Stomach (tissue), 8 donors: ENCODE measurements at regions not wholly inside any gene's neighbourhood (a gene's known extent, or its start where the extent isn't known, plus 50 kb on each side); places are given as distances from the start of the nearest gene placed in this dataset.

Source experiments
- DNase-seq, 2 donors: peaks; one replicate each; pipeline versions ENCODE4 v3.0.0 to v3.0.0-alpha.2; 2013 to 2019
- H3K27ac ChIP-seq, 5 donors: fragments of 200-600 bp in 4 of 5; sonication (generic) in 4 of 5; one replicate each; pipeline ENCODE4 v1.5.1; 2013 to 2019; ENCODE audit warnings: mild to moderate bottlenecking in 1 of 5, moderate library complexity in 1 of 5
- H3K27me3 ChIP-seq, 3 donors: fragments of 200-600 bp; sonication (generic); one replicate each; pipeline ENCODE4 v1.5.1; 2017 to 2019; ENCODE audit warnings: mixed run types in 1 of 3
- H3K36me3 ChIP-seq, 4 donors: fragments of 200-600 bp; sonication (generic); 1 replicate in 3 of 4; 2 replicates in 1 of 4; pipeline ENCODE4 v1.5.1; 2016 to 2019
- H3K4me1 ChIP-seq, 4 donors: fragments of 200-600 bp; sonication (generic); one replicate each; pipeline ENCODE4 v1.5.1; 2016 to 2019
- H3K4me3 ChIP-seq, 4 donors: fragments of 200-600 bp; sonication (generic) in 3 of 4; one replicate each; pipeline ENCODE4 v1.5.1; 2016 to 2019; ENCODE audit warnings: mild to moderate bottlenecking in 1 of 4
- H3K9me3 ChIP-seq, 4 donors: fragments of 200-600 bp; sonication (generic); one replicate each; pipeline ENCODE4 v1.5.1; 2016 to 2019
- EP300 ChIP-seq: sonication (generic); formaldehyde crosslinking; IDR thresholded peaks from one replicate; pipeline ENCODE4 v1.6.1; 2017; ENCODE audit warnings: antibody characterized with exemption
- POLR2A ChIP-seq, 4 donors: fragments of 450-650 bp; IDR thresholded peaks; one replicate each; pipeline ENCODE4 v1.6.1; 2016; ENCODE audit warnings: antibody characterized with exemption in 4 of 4, control low read depth in 2 of 4, mild to moderate bottlenecking in 1 of 4, moderate library complexity in 1 of 4
- POLR2AphosphoS5 ChIP-seq, 3 donors: sonication (generic); formaldehyde crosslinking; IDR thresholded peaks; one replicate each; pipeline ENCODE4 v1.6.1; 2016; ENCODE audit warnings: antibody characterized with exemption in 3 of 3
- WGBS, 5 donors: extraction: QIAGEN DNeasy Blood & Tissue Kit in 3 of 5; methylation state at CpG; one replicate each; pipeline versions ENCODE4 v1.1.5 to v1.1.7; 2013 to 2018; 5-methylcytosine and 5-hydroxymethylcytosine counted together
- intact Hi-C: fragments of 100-400 bp; cut with DNase I; formaldehyde crosslinking; loops from one replicate; pipeline ENCODE4 v1.15.1; 2023; ENCODE audit warnings: low total_unique reads
- TF ChIP-seq, protein P1 (sequence below), 7 experiments: fragments of 450-650 bp in 4 of 7; fragments of 200-600 bp in 3 of 7; sonication (generic) in 3 of 7; IDR thresholded peaks; one replicate each; pipeline ENCODE4 v1.5.1; 2016 to 2019; ENCODE audit warnings: antibody characterized with exemption in 7 of 7, control low read depth in 2 of 7, mild to moderate bottlenecking in 1 of 7
- donor health status: healthy with polysubstance abuse.
- donor health status: Bipolar disorder and iron deficiency.
- donor health status: healthy.

DNA sequence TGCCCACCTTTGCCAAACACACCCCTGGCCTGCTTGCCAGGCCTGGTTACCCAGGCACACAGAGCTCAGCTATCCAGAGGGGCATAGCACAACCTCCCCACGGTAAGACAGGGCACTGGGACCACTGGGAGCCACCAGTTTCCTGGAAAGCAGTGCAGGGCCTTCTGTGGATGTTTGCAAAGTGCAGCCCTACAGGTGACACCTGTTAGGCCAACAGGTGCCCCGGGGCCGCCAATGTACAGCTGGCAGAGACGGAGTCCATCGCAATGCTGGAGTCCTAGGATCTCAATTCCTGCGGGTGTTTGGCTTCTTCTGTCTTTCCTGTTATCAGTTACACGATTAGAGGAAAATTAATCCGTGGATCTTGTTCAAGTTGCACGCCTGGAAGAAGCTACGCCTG, 94.9 kb downstream of the NPTX2 start:
- Histone ChIP-seq H3K4me1 (no peaks in the 10 kb centered on the region), H3K27me3 (peaks cover 0 to 8% (median 0%) of the 10 kb centered on the region in 3 donors), H3K4me3 (no peak overlapping the region), H3K27ac (no peak overlapping the region), H3K9me3 (no peaks in the 10 kb centered on the region), H3K36me3 (no peaks in the 10 kb centered on the region)
- 82 to 93% (median 87%) methylated on average over 7 to 10 of the region's 10 CpGs for WGBS, 5 donors
- no peak for DNase-seq
- intact Hi-C loops: no loop called here
- TF ChIP-seq EP300 (no peak), POLR2A (IDR thresholded peaks at IDR 0.05) (no peak), POLR2AphosphoS5 (IDR thresholded peaks at IDR 0.05) (no peak)
- TF ChIP-seq, protein P1, sequence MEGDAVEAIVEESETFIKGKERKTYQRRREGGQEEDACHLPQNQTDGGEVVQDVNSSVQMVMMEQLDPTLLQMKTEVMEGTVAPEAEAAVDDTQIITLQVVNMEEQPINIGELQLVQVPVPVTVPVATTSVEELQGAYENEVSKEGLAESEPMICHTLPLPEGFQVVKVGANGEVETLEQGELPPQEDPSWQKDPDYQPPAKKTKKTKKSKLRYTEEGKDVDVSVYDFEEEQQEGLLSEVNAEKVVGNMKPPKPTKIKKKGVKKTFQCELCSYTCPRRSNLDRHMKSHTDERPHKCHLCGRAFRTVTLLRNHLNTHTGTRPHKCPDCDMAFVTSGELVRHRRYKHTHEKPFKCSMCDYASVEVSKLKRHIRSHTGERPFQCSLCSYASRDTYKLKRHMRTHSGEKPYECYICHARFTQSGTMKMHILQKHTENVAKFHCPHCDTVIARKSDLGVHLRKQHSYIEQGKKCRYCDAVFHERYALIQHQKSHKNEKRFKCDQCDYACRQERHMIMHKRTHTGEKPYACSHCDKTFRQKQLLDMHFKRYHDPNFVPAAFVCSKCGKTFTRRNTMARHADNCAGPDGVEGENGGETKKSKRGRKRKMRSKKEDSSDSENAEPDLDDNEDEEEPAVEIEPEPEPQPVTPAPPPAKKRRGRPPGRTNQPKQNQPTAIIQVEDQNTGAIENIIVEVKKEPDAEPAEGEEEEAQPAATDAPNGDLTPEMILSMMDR (IDR thresholded peaks at IDR 0.05): no peak

GRCh38 chr7:98713165-98713810, 96.2 kb downstream of the NPTX2 start:
- TF ChIP-seq, protein P1 (IDR thresholded peaks at IDR 0.05): no peak
- TF ChIP-seq POLR2AphosphoS5 (IDR thresholded peaks at IDR 0.05): no peak
- TF ChIP-seq EP300: no peak
- Histone ChIP-seq H3K9me3 (no peaks in the 10 kb centered on the region), H3K27ac (no peak overlapping the region), H3K36me3 (no peaks in the 10 kb centered on the region), H3K27me3 (peaks cover 0 to 4% (median 0%) of the 10 kb centered on the region in 3 donors), H3K4me1 (no peaks in the 10 kb centered on the region), H3K4me3 (no peak overlapping the region)
- DNase-seq: no peak
- 46 to 60% (median 57%) methylated on average over 6 of the region's 6 CpGs for WGBS, 5 donors
- intact Hi-C loops: no loop called here

DNA sequence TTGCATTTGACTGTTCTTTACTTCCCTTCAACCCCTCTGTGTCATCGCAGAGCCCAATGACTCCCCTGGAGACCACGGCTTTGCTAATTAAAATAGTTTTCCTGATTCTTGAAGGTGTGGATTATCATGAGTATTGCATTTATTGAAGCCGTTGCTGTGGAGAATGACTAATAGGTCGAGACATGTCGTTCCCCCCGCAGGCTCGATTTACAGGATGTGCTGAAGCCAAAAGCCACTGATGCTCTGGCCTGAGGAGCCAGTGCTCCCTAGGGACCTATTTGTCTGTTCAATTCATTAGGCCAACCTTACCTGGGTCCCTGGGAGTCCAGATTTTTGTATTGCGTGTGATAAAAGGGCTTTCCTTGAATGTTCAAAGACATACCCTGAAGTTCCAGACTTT, 102.3 kb downstream of the NPTX2 start:
- Histone ChIP-seq H3K27me3 (peaks cover 0 to 10% (median 0%) of the 10 kb centered on the region in 3 donors), H3K36me3 (no peaks in the 10 kb centered on the region), H3K4me3 (no peak overlapping the region), H3K9me3 (no peaks in the 10 kb centered on the region), H3K4me1 (no peaks in the 10 kb centered on the region), H3K27ac (no peak overlapping the region)
- intact Hi-C loops: no loop called here
- 70 to 83% (median 77%) methylated on average over 8 of the region's 8 CpGs for WGBS, 5 donors
- TF ChIP-seq EP300 (no peak), POLR2A (IDR thresholded peaks at IDR 0.05) (no peak), POLR2AphosphoS5 (IDR thresholded peaks at IDR 0.05) (no peak)
- TF ChIP-seq, protein P1 (IDR thresholded peaks at IDR 0.05): no peak
- no peak for DNase-seq

DNA sequence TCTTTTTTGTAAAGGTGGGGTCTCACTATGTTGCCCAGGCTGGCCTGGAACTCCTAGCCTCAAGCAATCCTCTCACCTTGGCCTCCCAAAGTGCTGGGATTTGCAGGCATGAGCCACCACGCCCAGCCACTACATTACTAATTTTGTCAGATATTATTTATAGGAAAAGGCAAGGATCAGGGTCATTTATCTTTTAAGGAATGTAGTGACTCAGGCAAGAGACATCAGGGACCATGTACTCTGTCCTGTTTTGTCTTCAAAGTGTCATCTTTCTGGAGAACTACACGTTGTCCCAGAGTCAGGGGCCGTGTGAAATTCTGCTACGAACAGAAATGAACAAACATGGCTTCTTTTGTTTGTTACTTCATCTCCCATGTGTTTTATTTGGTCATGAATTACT, 105.3 kb downstream of the NPTX2 start:
- no peaks in the 10 kb centered on the region for H3K4me1 ChIP-seq
- TF ChIP-seq EP300: no peak
- TF ChIP-seq, protein P1 (IDR thresholded peaks at IDR 0.05): no peak
- TF ChIP-seq POLR2AphosphoS5 (IDR thresholded peaks at IDR 0.05): no peak
- no peak for TF ChIP-seq POLR2A (IDR thresholded peaks at IDR 0.05)
- H3K27ac ChIP-seq: no peak overlapping the region
- intact Hi-C loops: no loop called here
- H3K27me3 ChIP-seq: peaks cover 0 to 10% (median 0%) of the 10 kb centered on the region in 3 donors
- H3K4me3 ChIP-seq: no peak overlapping the region
- H3K9me3 ChIP-seq: no peaks in the 10 kb centered on the region
- 48 to 58% (median 55%) methylated on average over 4 of the region's 4 CpGs for WGBS, 5 donors
- no peaks in the 10 kb centered on the region for H3K36me3 ChIP-seq
- no peak for DNase-seq
